HG03575 (cell line): ENCODE measurements at regions not wholly inside any gene's neighbourhood (a gene's known extent, or its start where the extent isn't known, plus 50 kb on each side); places are given as distances from the start of the nearest gene placed in this dataset.
"Not testable (repeated sequence)": the region's sequence is repeated elsewhere in the genome, so short reads cannot be mapped to it uniquely, and the experiment has no call there.

ENCODE experiments used
- ATAC-seq: cut with Tn5 transposase; IDR thresholded peaks from one replicate; pipeline ENCODE4 v1.9.1; 2021; ENCODE audit not compliant: unreplicated experiment, insufficient number of reproducible peaks, low FRiP score; ENCODE audit errors: extremely low read depth

DNA sequence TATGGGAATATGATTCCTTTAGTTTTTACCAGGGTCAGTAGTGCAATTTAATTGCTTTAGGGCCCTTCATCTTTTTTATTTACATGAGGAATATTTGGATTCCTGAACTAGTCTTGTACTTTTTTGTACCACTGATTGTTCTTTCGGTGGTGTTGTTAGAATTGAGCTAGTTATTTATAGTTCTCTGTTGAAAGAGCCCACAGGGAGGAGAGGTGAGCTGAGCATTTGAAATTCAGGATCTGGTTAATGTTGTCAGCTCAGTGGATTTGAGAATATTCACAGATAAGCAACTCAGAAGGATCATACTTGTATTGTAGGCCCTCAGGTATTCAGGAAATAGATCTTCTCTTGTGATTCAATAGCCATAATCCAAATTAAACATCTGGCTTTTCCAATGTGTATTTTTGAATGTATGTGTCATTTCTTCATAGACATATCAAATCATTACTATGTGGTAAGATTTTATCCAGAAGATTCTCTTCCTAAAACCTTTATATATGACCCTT is 613.2 kb downstream of the ISL1 start:
- no peak for ATAC-seq

GRCh38 chr5:51997500-51997899 is 614.3 kb downstream of the ISL1 start:
- ATAC-seq: no peak

- ATAC-seq: no peak
These were observed 614.7 kb downstream of the ISL1 start for GRCh38 chr5:51997949-51998348.

GRCh38 chr5:52007230-52007858 is 624.1 kb downstream of the ISL1 start:
- ATAC-seq: no peak

GRCh38 chr5:52010454-52010853 is 627.2 kb downstream of the ISL1 start:
- no peak for ATAC-seq

- ATAC-seq: no peak
These were observed 630.3 kb downstream of the ISL1 start for GRCh38 chr5:52013523-52013922.

DNA sequence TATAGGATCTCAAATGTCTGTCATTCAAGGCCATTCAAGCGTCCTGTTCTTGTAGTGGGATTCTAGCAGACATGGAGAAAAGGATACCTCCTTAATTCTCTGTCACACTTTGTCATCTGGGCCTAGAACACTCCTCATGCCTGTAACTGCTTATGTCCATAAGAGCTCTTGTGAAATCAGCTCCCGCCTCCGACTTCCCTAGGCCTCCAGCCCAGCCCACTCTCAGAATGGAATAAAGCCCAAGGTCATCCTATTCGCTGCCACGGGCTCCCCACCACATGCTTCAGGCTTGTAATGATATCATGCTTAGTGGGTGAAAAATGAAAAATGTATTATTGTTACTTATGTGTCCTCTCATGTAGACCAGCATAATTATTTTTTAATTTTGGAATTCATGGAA is 632.5 kb downstream of the ISL1 start:
- no peak for ATAC-seq

DNA sequence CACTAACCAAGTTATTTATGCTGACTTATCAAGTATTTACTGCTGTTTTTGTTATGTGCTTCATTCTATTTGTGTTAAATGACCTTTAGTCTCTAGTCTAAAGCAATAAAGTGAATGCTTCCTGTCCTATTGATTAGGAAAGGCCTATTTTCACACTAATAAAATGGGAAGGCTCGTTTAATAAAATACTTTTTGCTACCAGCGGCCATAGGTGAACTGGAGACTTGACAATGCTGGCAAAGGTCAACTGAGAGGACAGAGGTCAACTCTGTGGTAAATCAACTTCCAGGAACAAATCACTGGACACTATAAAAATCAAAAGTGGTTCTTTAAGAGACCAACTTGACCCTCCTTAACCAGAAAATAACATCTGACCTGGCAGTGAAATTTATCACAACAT is 634.3 kb downstream of the ISL1 start:
- ATAC-seq: no peak

DNA sequence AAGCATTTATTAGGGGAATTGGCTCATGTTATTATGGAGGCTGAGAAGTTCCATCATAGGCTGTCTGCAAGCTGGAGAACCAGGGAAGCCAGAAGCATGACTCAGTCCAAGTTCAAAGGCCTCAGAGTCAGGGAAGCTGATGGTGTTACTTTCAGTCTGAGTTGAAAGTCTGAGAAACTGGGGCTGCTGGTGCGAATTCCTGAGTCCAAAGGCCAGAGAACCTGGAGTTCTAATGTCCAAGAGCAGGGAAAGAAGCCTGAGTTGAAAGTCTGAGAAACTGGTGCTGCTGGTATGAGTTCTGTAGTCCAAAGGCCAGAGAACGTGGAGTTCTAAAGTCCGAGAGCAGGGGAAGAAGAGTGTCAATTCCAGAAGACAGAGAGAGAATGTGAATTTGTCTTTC is 641.1 kb downstream of the ISL1 start:
- ATAC-seq: no peak

DNA sequence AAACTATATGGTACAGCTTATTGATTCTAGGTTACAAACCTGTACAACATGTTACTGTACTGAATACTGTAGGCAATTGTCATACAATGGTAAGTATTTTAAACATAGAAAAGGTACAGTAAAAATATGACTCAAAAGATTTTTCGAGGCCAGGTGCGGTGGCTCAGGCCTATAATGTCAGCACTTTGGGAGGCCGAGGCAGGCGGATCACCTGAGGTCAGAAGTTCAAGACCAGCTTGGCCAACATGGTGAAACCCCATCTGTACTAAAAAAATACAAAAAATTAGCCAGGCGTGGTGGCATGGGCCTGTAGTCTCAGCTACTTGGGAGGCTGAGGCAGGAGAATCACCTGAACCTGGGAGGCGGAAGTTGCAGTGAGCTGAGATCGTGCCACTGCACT is 646.6 kb downstream of the ISL1 start:
- not testable (repeated sequence) for ATAC-seq

- ATAC-seq: no peak
These were observed 658.6 kb downstream of the ISL1 start for GRCh38 chr5:52041842-52042241.

DNA sequence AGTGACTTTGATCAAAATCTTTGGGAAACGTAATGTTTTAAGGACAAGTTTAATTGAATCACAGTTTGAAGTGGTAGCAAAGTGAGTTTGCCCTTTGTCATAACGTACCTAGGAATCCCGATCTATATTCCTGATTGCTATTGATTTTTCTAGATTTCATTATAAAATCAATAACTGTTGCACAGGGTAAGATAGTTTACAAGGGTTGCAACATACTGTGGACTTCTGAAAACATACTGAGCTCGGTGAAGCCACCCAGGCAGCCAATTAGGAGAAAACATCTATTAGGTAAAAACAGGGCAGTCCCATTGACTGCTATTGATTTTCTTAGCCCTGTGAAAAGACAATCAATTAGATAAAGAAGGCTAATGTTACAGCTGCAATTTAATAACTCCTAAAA is 659.9 kb downstream of the ISL1 start:
- ATAC-seq: no peak

- ATAC-seq: no peak
These were observed 660.3 kb downstream of the ISL1 start for GRCh38 chr5:52043543-52043942.

- no peak for ATAC-seq
These were observed 668.5 kb downstream of the ISL1 start for GRCh38 chr5:52051759-52052158.

- no peak for ATAC-seq
These were observed 679.9 kb downstream of the ISL1 start for GRCh38 chr5:52063186-52063585.

DNA sequence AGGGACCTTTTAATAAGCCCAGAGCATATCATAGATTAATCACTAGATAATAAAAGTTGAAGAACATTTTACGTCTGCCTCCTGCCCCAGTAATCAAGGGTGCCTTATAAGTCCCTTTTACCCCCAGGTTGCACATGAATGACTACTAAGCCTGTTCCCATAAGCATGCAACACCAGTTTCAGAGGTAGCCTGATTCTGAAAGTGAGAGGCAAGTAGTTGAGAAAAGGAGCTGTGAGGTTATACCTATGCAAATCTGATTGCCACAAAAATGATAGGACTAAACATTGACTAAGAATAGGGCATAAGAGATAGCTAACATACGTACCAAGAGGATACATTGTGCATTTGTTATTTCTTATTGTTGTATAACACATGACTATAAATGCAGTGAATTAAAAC is 681.9 kb downstream of the ISL1 start:
- peak; percentile 61 for ATAC-seq

DNA sequence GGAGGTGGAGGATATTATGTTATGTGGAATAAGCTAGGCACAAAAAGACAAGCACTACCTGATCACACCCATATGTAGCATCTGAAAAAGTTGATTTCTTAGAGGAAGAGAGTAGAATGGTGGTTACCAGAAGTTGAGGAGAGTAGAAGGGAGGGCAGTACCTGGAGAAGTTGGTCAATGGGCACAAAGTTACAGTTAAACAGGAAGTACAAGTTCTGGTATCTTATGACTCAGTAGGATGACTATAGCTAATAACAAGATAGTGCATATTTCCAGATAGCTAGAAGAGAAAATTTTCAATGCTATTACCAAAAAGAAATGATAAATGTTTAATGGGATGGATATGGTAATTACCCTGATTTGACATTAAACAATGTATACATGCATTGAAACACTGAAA is 686.7 kb downstream of the ISL1 start:
- no peak for ATAC-seq

DNA sequence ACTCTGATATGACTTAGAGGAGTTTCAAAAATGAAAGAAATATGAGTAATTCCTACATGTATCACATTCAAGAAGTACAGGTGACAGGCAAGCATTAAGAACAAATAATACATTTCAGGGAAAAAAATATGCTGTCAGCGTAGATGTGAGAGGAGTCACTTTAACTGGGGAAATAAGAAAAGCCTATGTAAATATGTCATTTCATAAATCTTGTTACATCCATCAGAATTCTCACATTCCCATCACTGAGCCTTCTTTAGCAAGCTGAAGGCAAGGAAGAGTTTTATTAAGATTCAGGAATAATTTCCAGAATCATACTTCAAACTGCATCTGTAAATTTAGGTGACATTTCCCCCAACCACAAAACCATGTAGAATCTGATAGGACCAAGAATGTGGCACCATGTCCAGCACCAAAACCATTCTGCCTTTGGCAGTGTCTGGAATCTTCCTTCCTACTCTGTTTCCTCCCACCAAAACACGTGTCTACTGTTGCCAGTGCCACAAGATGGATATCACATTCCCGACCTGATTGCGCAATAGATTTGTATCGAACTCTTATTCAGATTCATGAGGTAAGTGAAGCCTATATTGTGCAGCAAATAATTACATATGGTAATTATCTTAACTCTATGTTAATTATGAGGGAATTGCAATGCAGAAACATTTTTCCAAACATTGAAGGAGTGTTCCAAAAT is 690.9 kb downstream of the ISL1 start:
- no peak for ATAC-seq

GRCh38 chr5:52077941-52078815 is 694.9 kb downstream of the ISL1 start:
- no peak for ATAC-seq

GRCh38 chr5:52102311-52102710 is 685.4 kb upstream of the ITGA1 start:
- ATAC-seq: not testable (repeated sequence)
